Neural cell (in vitro differentiated cells): ENCODE measurements at regions not wholly inside any gene's neighbourhood (a gene's known extent, or its start where the extent isn't known, plus 50 kb on each side); places are given as distances from the start of the nearest gene placed in this dataset.

ENCODE experiments used
- H2AFZ ChIP-seq: fragments of 200-600, 300-800 bp; sonication (generic), shearing (Covaris generic); 2 replicates; pipeline ENCODE4 v1.6.0; 2014; ENCODE audit warnings: low read depth, mild to moderate bottlenecking, antibody characterized with exemption, low read length, moderate library complexity
- H3F3A ChIP-seq: fragments of 200-600 bp; shearing (Covaris generic); 2 replicates; pipeline ENCODE4 v1.6.1; 2016; ENCODE audit warnings: mild to moderate bottlenecking, moderate library complexity, mixed read lengths, antibody characterized with exemption, low read length; ENCODE audit not compliant: insufficient read depth, poor library complexity, severe bottlenecking
- H3K27ac ChIP-seq: fragments of 200-600, 300-800 bp; sonication (generic), shearing (Covaris generic); 2 replicates; pipeline ENCODE4 v1.5.1; 2014; ENCODE audit warnings: mild to moderate bottlenecking, low read length, moderate library complexity
- H3K27me3 ChIP-seq: fragments of 300-800, 200-600 bp; sonication (generic), shearing (Covaris generic); 2 replicates; pipeline ENCODE4 v1.6.0; 2014; ENCODE audit warnings: mild to moderate bottlenecking, low read depth, low read length, moderate library complexity; ENCODE audit not compliant: insufficient read depth
- H3K36me3 ChIP-seq: fragments of 300-800, 200-600 bp; sonication (generic), shearing (Covaris generic); 2 replicates; pipeline ENCODE4 v1.5.1; 2014; ENCODE audit warnings: mild to moderate bottlenecking, antibody characterized with exemption, low read length, moderate library complexity; ENCODE audit not compliant: insufficient read depth
- H3K4me2 ChIP-seq: fragments of 300-800, 200-600 bp; sonication (generic), shearing (Covaris generic); 2 replicates; pipeline ENCODE4 v1.6.0; 2014; ENCODE audit warnings: mild to moderate bottlenecking, low read length
- H3K4me3 ChIP-seq: fragments of 300-800, 200-600 bp; sonication (generic), shearing (Covaris generic); 2 replicates; pipeline ENCODE4 v1.5.1; 2014; ENCODE audit warnings: mild to moderate bottlenecking, low read length, moderate library complexity
- H3K79me2 ChIP-seq: fragments of 200-600 bp; shearing (Covaris generic); replicated peaks from 2 replicates; pipeline ENCODE4 v1.6.0; 2014; ENCODE audit warnings: mild to moderate bottlenecking, low read length, moderate library complexity; ENCODE audit not compliant: insufficient read depth
- H3K9ac ChIP-seq: fragments of 300-800, 200-600 bp; sonication (generic), shearing (Covaris generic); 2 replicates; pipeline ENCODE4 v1.6.1; 2016; ENCODE audit warnings: mild to moderate bottlenecking, low read length, mixed read lengths
- H3K9me2 ChIP-seq: fragments of 200-600 bp; shearing (Covaris generic); 2 replicates; pipeline ENCODE4 v1.6.1; 2016; ENCODE audit warnings: mild to moderate bottlenecking, low read length, mixed read lengths; ENCODE audit not compliant: insufficient read depth
- H3K9me3 ChIP-seq: fragments of 200-600, 300-800 bp; sonication (generic), shearing (Covaris generic); 2 replicates; pipeline ENCODE4 v1.6.1; 2016; ENCODE audit warnings: mild to moderate bottlenecking, mixed run types, low read length, moderate library complexity, mixed read lengths
- H4K20me1 ChIP-seq: fragments of 200-600 bp; shearing (Covaris generic); 2 replicates; pipeline ENCODE4 v1.6.1; 2016; ENCODE audit warnings: mild to moderate bottlenecking, mixed run types; ENCODE audit not compliant: insufficient read depth
- CTCF ChIP-seq: fragments of 450-650 bp; IDR thresholded peaks from 2 replicates; pipeline ENCODE4 v1.5.1; 2014; ENCODE audit warnings: antibody characterized with exemption, mild to moderate bottlenecking, moderate library complexity; ENCODE audit not compliant: poor library complexity, severe bottlenecking
- EP300 ChIP-seq: fragments of 450-650 bp; conservative IDR thresholded peaks from 2 replicates; pipeline ENCODE4 v1.6.1; 2014; ENCODE audit warnings: antibody characterized with exemption, mild to moderate bottlenecking, moderate library complexity; ENCODE audit not compliant: poor library complexity, severe bottlenecking
- EZH2 ChIP-seq: fragments of 200-600, 300-800 bp; shearing (Covaris generic), sonication (generic); IDR thresholded peaks from 2 replicates; pipeline ENCODE4 v1.6.1; 2014; ENCODE audit warnings: antibody characterized with exemption, low read length, borderline replicate concordance, mild to moderate bottlenecking; ENCODE audit not compliant: insufficient read depth, poor library complexity, severe bottlenecking
- MXI1 ChIP-seq: fragments of 450-650 bp; conservative IDR thresholded peaks from 2 replicates; pipeline ENCODE4 v1.6.1; 2014; ENCODE audit warnings: antibody characterized with exemption, mild to moderate bottlenecking; ENCODE audit not compliant: poor library complexity, severe bottlenecking
- POLR2AphosphoS5 ChIP-seq: IDR thresholded peaks from 2 replicates; pipeline ENCODE4 v1.6.1; 2012
- RAD21 ChIP-seq: fragments of 450-650 bp; conservative IDR thresholded peaks from 2 replicates; pipeline ENCODE4 v1.6.1; 2014; ENCODE audit warnings: antibody characterized with exemption, mild to moderate bottlenecking, moderate library complexity
- REST ChIP-seq: IDR thresholded peaks from 2 replicates; pipeline ENCODE4 v1.6.1; 2012; ENCODE audit warnings: borderline replicate concordance
- SMC3 ChIP-seq: fragments of 450-650 bp; conservative IDR thresholded peaks from 2 replicates; pipeline ENCODE4 v1.6.1; 2014; ENCODE audit warnings: antibody characterized with exemption, mild to moderate bottlenecking, moderate library complexity; ENCODE audit not compliant: poor library complexity
- TAF1 ChIP-seq: IDR thresholded peaks from 2 replicates; pipeline ENCODE4 v1.6.1; 2012; ENCODE audit warnings: low read depth

GRCh38 chr6:82607998-82608725, 244.5 kb downstream of the TPBG start:
- H3K4me2 ChIP-seq: no peak overlapping the region
- H3K27me3 ChIP-seq: no peaks in the 10 kb centered on the region
- no peaks in the 10 kb centered on the region for H3K36me3 ChIP-seq
- no peaks in the 10 kb centered on the region for H4K20me1 ChIP-seq
- H3K4me3 ChIP-seq: no peak overlapping the region
- H3K79me2 ChIP-seq: no peaks in the 10 kb centered on the region
- H3K27ac ChIP-seq: no peak overlapping the region
- no peak for TF ChIP-seq MXI1
- TF ChIP-seq TAF1: no peak
- no peak for TF ChIP-seq REST
- no peak for TF ChIP-seq EZH2
- no peak for TF ChIP-seq POLR2AphosphoS5
- TF ChIP-seq EP300: no peak
- no peak for TF ChIP-seq SMC3
- no peak for TF ChIP-seq CTCF
- TF ChIP-seq RAD21: no peak
- H3F3A ChIP-seq: no peaks in the 10 kb centered on the region
- H3K9me2 ChIP-seq: no peaks in the 10 kb centered on the region
- H2AFZ ChIP-seq: no peak overlapping the region
- H3K9ac ChIP-seq: no peak overlapping the region
- H3K9me3 ChIP-seq: no peaks in the 10 kb centered on the region

- Histone ChIP-seq H3K9me2 (no peaks in the 10 kb centered on the region), H2AFZ (no peak overlapping the region), H3K9ac (no peak overlapping the region), H4K20me1 (no peaks in the 10 kb centered on the region), H3K27ac (no peak overlapping the region), H3K36me3 (no peaks in the 10 kb centered on the region), H3F3A (no peaks in the 10 kb centered on the region), H3K4me2 (no peak overlapping the region), H3K79me2 (no peaks in the 10 kb centered on the region), H3K27me3 (no peaks in the 10 kb centered on the region), H3K4me3 (no peak overlapping the region), H3K9me3 (no peaks in the 10 kb centered on the region)
- TF ChIP-seq REST: no peak
- TF ChIP-seq EP300: no peak
- no peak for TF ChIP-seq SMC3
- TF ChIP-seq RAD21: no peak
- TF ChIP-seq CTCF: no peak
- TF ChIP-seq TAF1: no peak
- TF ChIP-seq EZH2: no peak
- no peak for TF ChIP-seq MXI1
- no peak for TF ChIP-seq POLR2AphosphoS5
Observed at GRCh38 chr6:82608781-82609180, 245.2 kb downstream of the TPBG start.
